Posterior cingulate gyrus (tissue), 11 donors: ENCODE measurements at regions not wholly inside any gene's neighbourhood (a gene's known extent, or its start where the extent isn't known, plus 50 kb on each side); places are given as distances from the start of the nearest gene placed in this dataset.

Experiments
- DNase-seq, 10 donors: peaks; one replicate each; pipeline versions ENCODE4 v3.0.0 to v3.0.0-alpha.2; 2020 to 2021; ENCODE audit warnings: mixed read lengths in 3 of 10
- intact Hi-C: fragments of 100-400 bp; cut with DNase I; formaldehyde crosslinking; loops from one replicate; pipeline ENCODE4 v1.15.1; 2023

GRCh38 chr7:41313171-41313570 is 389.7 kb downstream of the INHBA start:
- intact Hi-C loops: no loop called here
- no peak for DNase-seq

GRCh38 chr7:41312235-41312634 is 390.7 kb downstream of the INHBA start:
- intact Hi-C loops: no loop called here
- no peak for DNase-seq

GRCh38 chr7:41311301-41311700 is 391.6 kb downstream of the INHBA start:
- DNase-seq: no peak
- intact Hi-C loops: no loop called here

GRCh38 chr7:41306486-41306885 is 396.4 kb downstream of the INHBA start:
- no peak for DNase-seq

GRCh38 chr7:41305001-41305400 is 397.9 kb downstream of the INHBA start:
- no peak for DNase-seq
- intact Hi-C loops: no loop called here

More at GRCh38 chr7:41306486-41306885, 396.4 kb downstream of the INHBA start:
- intact Hi-C loops: no loop called here

GRCh38 chr7:41303709-41304108 is 399.2 kb downstream of the INHBA start:
- intact Hi-C loops: no loop called here
- no peak for DNase-seq

GRCh38 chr7:41298409-41298808 is 404.5 kb downstream of the INHBA start:
- intact Hi-C loops: no loop called here

GRCh38 chr7:41297166-41297565 is 405.7 kb downstream of the INHBA start:
- intact Hi-C loops: no loop called here
- DNase-seq: no peak

More at GRCh38 chr7:41298409-41298808, 404.5 kb downstream of the INHBA start:
- no peak for DNase-seq

- DNase-seq: no peak
- intact Hi-C loops: no loop called here
Observed at GRCh38 chr7:41295455-41295815, 407.5 kb downstream of the INHBA start.

GRCh38 chr7:41294556-41295454 is 408.1 kb downstream of the INHBA start:
- no peak for DNase-seq
- intact Hi-C loops: no loop called here

- intact Hi-C loops: no loop called here
- no peak for DNase-seq
Observed at GRCh38 chr7:41292487-41292886, 410.4 kb downstream of the INHBA start.

GRCh38 chr7:41287559-41288335 is 415.1 kb downstream of the INHBA start:
- DNase-seq: no peak
- intact Hi-C loops: no loop called here

GRCh38 chr7:41280491-41280890 is 422.4 kb downstream of the INHBA start:
- intact Hi-C loops: no loop called here
- no peak for DNase-seq

GRCh38 chr7:41277561-41277960 is 425.3 kb downstream of the INHBA start:
- no peak for DNase-seq
- intact Hi-C loops: no loop called here

- intact Hi-C loops: no loop called here
- DNase-seq: no peak
Observed at GRCh38 chr7:41275255-41275654, 427.6 kb downstream of the INHBA start.

- no peak for DNase-seq
- intact Hi-C loops: no loop called here
Observed at GRCh38 chr7:41274179-41274578, 428.7 kb downstream of the INHBA start.

- DNase-seq: no peak
- intact Hi-C loops: no loop called here
Observed at GRCh38 chr7:41272664-41273063, 430.2 kb downstream of the INHBA start.

- intact Hi-C loops: no loop called here
- DNase-seq: no peak
Observed at GRCh38 chr7:41268878-41269277, 434.0 kb downstream of the INHBA start.

- intact Hi-C loops: no loop called here
Observed at GRCh38 chr7:41261080-41261479, 441.8 kb downstream of the INHBA start.

GRCh38 chr7:41257660-41258059 is 445.2 kb downstream of the INHBA start:
- intact Hi-C loops: no loop called here
- no peak for DNase-seq

More at GRCh38 chr7:41261080-41261479, 441.8 kb downstream of the INHBA start:
- DNase-seq: no peak

GRCh38 chr7:41256186-41256945 is 446.5 kb downstream of the INHBA start:
- intact Hi-C loops: no loop called here
- DNase-seq: no peak
